GM19035 (cell line): ENCODE measurements at regions not wholly inside any gene's neighbourhood (a gene's known extent, or its start where the extent isn't known, plus 50 kb on each side); places are given as distances from the start of the nearest gene placed in this dataset.
"Not testable (repeated sequence)": the region's sequence is repeated elsewhere in the genome, so short reads cannot be mapped to it uniquely, and the experiment has no call there.

Source experiments
- ATAC-seq: cut with Tn5 transposase; IDR thresholded peaks from one replicate; pipeline ENCODE4 v1.9.1; 2021; ENCODE audit not compliant: unreplicated experiment

GRCh38 chr10:28892818-28893547 lies 215.7 kb downstream of the BAMBI start:
- no peak for ATAC-seq

DNA sequence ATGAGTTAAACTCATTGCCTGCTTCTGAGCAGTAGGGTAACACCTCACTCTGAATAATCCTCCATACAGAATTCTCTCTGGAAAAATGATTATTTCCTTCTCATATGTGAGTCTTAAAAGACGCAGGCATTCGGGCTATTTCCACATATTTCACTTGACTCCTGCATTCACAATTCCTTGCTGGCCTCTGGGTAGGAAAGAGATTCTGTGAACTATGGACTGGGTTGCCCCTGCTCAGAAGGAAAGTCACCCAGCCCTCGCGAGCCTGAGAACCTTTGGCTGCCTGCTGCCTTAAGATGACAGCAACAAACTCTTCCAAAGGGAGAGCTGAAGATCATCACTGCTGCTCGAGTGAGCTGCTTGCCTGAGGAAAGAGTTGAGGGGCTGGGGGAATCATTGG lies 216.8 kb downstream of the BAMBI start:
- ATAC-seq = no peak

DNA sequence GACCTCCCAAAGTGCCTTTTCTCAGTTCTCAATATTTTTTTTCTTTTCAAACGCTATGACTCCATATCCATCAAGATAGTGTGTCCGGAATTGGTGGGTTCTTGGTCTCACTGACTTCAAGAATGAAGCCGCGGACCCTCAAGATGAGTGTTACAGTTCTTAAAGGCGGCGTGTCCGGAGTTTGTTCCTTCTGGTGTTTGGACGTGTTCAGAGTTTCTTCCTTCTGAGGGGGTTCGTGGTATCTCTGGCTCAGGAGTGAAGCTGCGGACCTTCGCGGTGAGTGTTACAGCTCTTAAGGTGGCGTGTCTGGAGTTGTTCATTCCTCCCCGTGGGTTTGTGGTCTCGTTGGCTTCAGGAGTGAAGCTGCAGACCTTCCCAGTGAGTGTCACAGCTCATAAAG lies 218.3 kb downstream of the BAMBI start:
- not testable (repeated sequence) for ATAC-seq

DNA sequence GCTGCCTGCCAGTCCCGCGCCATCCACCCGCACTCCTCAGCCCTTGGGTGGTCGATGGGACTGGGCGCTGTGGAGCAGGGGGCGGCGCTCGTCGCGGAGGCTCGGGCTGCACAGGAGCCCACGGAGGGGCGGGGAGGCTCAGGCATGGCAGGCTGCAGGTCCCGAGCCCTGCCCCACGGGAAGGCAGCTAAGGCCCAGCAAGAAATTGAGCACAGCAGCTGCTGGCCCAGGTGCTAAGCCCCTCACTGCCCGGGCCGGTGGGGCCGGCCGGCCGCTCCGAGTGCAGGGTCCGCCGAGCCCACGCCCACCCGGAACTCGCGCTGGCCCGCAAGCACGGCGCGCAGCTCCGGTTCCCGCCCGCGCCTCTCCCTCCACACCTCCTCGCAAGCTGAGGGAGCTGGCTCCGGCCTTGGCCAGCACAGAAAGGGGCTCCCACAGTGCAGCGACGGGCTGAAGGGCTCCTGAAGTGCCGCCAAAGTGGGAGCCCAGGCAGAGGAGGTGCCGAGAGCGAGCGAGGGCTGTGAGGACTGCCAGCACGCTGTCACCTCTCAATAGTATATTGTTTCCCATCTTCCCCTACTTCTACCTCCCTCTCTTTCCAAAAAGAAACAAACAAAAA lies 219.6 kb downstream of the BAMBI start:
- not testable (repeated sequence) for ATAC-seq

DNA sequence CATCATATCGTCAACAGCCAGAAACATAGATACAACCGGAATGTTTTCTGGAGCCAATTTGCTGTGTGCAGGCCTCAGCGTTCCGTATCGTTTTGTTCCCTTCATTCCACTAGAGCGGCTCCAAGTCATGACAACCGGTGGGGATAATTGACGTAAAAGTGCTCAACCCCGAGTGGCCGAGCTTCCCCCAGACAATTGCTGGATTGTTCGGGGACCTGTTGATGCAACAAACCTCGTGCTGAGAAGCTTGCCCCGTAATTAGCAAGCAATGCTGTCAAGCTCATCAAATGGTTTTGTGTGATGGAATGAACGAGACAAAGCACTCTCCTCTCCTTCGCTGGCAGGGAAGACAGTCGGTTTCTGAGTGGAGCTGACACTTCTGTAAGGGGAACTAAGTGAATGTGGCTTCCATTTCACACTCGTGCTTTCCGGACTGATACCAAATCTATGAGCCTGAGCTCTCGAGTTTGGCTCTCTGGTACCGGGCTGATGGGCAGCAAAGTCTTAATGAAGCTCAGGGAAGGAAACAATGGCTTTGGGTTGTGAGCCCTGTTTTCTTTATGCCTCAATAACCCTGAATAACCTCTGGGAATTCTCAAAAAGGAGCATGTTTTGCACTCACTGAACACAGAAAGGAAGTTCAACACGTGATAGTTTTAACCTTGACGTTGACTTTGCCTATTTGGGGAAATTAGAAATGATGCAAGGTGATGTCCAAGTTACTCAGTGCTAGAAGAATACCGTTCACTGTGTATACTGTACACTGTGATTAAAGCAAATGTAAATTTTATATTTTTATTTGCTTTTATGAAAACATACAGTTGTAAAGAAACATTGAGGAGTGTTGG lies 220.5 kb downstream of the BAMBI start:
- no peak for ATAC-seq

DNA sequence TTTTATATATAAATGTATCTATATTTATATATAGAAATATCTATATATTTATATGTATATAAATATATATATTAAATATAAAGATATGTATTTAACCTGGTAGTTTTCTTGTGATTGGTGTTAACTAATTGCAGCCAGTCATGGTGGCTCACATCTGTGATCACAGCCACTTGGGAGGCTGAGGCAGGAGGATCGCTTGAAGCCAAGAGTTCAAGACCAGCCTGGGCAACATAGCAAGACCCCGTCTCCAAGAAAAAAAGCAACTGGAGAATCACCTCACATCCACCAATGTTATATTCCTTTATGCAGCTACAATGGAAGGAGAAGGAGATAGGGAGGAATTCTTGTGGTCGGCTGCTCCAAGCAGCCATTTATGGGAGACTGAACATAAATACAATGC lies 224.9 kb downstream of the BAMBI start:
- ATAC-seq = no peak

- no peak for ATAC-seq
Observed at GRCh38 chr10:28903063-28903462, 225.7 kb downstream of the BAMBI start.

- no peak for ATAC-seq
Observed at GRCh38 chr10:28903736-28904135, 226.4 kb downstream of the BAMBI start.

DNA sequence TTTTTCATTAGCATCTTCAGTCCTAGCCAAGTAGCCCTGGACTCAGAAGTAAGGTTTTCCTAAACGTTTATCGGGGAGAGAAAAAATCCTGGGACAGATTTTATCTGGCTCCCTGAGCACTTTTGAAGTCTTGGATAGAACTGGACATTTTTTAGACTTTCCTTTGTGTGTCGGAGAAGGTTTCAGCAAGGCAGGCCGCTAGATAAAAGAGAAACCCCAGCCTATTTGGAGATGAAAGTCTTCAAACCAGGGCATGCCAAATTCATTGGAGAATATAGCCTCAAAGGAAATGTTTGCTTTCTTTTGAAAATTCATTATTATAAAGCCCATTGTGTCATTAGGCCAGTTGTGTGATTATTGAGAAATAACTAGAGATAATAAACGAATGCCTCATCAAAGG lies 228.1 kb downstream of the BAMBI start:
- ATAC-seq = no peak

GRCh38 chr10:28906011-28906411 lies 228.7 kb downstream of the BAMBI start:
- no peak for ATAC-seq

GRCh38 chr10:28906415-28906814 lies 229.1 kb downstream of the BAMBI start:
- no peak for ATAC-seq

GRCh38 chr10:28906934-28907333 lies 229.6 kb downstream of the BAMBI start:
- ATAC-seq = no peak

DNA sequence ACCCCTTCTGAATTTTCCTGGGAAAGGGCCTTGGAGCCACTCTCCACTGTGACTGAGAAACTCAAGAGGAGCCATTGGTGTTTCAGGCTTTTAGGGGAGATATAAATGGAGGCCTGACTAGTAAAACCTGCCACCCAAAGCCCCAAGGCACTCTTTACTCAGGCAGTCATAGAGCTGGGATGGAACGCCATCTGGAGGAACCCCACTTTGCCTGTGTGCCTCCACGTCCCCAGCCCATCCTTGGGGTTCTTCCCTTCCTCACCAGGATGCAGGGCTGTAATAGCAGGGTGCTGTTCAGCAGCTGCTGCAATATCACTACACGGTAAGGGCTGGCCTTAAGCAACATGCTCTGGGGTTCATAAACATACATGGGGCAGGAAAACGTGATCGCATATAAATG lies 232.6 kb downstream of the BAMBI start:
- ATAC-seq = no peak

DNA sequence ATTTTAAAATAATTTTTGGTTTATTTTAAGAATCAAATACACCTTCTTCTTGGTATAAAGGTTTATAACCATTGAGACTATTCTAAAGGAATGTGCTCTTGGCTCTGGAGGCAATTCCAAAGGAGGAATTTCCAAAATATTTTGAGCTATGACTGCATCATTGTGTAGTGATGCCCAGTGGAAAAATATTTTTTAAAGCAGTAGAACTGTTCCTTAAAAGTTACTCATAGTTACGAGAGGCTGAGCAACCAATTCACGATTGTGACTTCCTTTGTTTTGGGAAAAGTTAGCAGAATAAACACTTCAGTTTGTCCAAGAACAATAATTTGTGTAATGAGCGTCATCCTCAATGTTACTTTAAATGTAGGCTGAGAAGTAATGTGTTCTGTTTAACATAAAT lies 233.6 kb downstream of the BAMBI start:
- no peak for ATAC-seq

GRCh38 chr10:28911511-28911910 lies 234.2 kb downstream of the BAMBI start:
- not testable (repeated sequence) for ATAC-seq

DNA sequence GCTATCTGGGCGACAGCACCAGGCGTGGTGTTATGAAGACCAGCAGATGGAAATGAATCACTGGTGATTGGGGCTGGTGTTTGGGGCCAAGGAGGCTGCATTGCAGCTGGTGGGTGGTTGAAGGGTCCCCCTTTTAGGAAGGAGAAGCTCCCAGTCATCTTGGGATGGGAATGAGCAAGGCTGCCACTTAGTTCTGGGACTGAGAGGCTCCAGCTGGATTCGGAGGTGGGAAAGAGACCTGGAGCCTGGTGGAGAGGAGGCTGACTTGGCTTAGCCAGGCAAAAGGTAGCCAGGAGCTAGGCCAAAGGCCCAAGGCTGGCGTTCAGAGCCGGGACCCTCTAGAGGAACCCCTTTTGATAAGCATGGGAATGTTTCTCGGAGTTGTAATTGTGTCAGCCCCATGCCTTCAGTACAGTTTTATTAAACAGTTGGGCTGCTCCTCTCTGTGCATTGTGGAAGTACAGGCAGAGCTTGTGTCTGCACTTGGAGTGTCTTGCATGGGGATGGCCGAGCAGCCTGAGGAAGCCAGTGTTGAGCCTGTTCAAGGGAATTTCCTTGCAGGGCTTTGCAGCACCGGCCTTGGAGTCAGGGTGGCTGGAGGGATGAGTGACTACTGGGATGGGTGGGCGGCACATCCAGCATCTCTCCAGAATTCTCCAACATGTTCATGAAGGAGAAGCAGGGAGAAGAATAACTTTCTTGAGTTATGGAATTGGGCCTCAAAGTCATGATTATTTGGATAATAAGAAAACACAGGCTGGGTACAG lies 234.9 kb downstream of the BAMBI start:
- no peak for ATAC-seq

DNA sequence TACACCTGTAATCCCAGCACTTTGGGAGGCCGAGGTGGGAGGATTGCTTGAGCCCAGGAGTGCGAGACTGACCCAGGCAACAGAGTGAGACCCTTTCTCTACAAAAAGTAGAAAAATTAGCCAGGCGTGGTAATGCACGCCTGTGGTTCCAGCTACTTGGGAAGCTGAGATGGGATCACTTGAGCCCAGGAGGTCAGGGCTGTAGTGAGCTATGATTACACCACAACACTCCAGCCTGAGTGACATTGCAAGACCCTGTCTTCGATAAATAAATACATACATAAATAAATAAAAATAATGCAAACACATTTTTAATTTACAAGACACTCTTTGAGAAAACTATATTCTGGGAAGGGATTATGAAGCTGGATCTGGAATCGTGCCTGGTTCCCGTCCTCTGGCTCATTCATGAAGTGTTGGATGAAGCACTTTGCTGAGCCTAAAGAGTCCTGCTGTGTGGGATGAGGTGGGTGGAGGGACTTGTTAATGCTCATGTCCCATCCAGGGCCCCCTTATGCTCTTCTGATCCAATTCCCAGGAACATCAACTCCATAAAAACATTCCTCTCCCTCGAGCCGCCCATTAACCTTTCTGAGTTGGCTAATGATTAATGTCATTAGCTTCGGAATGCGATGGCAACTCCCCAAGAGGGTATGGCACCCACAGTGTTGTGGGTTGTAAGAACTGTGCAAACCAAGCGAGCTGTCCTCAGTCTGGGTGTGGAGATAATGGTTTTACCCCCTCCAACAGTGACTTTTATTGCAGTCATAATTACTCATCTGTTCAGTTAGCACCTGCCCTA lies 236.3 kb downstream of the BAMBI start:
- ATAC-seq = no peak

DNA sequence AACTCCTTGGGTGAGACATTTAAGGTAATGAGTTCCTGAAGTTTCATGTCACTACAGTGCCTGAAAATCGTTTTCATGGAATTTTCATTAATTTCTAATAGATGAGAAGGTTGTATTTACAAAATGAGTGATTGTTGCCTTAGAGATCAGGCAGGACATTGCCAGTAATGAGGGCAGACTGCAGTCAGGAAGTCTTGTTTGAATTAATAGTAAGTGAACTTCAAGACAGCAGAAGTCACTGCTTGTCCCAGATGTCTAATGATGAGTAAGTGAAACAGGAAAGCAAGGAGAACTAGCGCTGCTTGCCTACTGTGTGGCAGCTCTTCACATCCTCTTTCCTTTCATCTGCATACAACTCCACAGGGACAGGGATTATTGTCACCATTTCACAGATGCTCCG lies 237.4 kb downstream of the BAMBI start:
- no peak for ATAC-seq

GRCh38 chr10:28915989-28916588 lies 238.8 kb downstream of the BAMBI start:
- ATAC-seq = no peak

DNA sequence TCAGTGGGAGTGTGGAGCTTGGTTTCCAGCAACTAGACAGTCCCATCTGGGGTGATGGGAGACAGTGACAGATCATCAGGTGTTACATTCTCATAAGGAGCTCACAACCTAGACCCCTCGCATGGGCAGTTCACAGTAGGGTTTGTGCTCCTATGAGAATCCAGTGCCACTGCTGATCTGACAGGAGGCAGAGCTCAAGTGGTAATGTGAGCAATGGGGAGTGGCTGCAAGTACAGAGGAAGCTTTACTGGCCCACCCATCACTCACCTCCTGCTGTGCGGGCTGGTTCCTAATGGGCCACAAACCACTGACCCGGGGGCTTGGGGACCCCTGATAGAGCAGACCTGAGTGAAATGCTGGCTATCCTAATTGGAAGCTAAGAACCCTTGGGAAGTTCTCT lies 242.8 kb downstream of the BAMBI start:
- ATAC-seq = no peak
